ENCODE measurements at regions not wholly inside any gene's neighbourhood (a gene's known extent, or its start where the extent isn't known, plus 50 kb on each side); places are given as distances from the start of the nearest gene placed in this dataset.

DNA sequence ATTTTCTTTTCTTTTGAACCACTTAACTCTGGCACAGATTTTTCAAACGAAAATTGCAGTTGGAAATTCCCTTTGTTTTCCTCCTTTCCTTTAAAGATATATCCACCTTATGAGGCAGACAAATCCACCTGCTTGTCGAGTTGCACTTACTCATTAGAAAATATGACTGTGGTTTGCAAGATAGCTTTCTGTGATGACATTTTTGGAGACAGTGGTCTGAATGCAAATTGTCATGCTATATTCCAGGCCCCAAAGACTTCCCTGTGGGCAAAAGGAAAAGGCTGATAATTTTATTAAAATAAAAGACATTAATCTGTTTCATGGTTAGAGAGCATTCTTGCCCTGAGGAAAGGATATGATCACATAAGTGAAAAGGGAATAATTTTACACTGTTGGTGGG lies 120.6 kb downstream of the TNFSF18 start:
- Histone ChIP-seq H3K27me3 (ENCODE audit: control insufficient read depth in 3 of 3, insufficient read depth in 3 of 3, low read length in 3 of 3) (no peaks in the 10 kb centered on the region), H3K4me1 (ENCODE audit: control insufficient read depth in 3 of 3, insufficient read depth in 2 of 3, low read depth in 1 of 3, low read length in 2 of 3) (peaks cover 0 to 9% (median 0%) of the 10 kb centered on the region in 3 donors), H3K27ac (ENCODE audit: low read depth in 1 of 3, low read length in 2 of 3) (no peak overlapping the region), H3K9me3 (ENCODE audit: control insufficient read depth in 2 of 2, insufficient read depth in 1 of 2, low read depth in 1 of 2, low read length in 1 of 2) (no peaks in the 10 kb centered on the region), H3K36me3 (ENCODE audit: control insufficient read depth in 3 of 3, insufficient read depth in 2 of 3, low read depth in 1 of 3, low read length in 3 of 3) (no peaks in the 10 kb centered on the region), H3K4me3 (ENCODE audit: low read depth in 1 of 3, low read length in 3 of 3) (no peak overlapping the region)
- WGBS, 3 donors = 22 to 60% (median 32%) methylated on average over 2 of the region's 2 CpGs
- FAIRE-seq = no peak
- no peak for DNase-seq

- H3K27me3 ChIP-seq (ENCODE audit: control insufficient read depth in 3 of 3, insufficient read depth in 3 of 3, low read length in 3 of 3) = no peaks in the 10 kb centered on the region
- no peak overlapping the region for H3K4me3 ChIP-seq (ENCODE audit: low read depth in 1 of 3, low read length in 3 of 3)
- H3K27ac ChIP-seq (ENCODE audit: low read depth in 1 of 3, low read length in 2 of 3) = no peak overlapping the region
- H3K4me1 ChIP-seq (ENCODE audit: control insufficient read depth in 3 of 3, insufficient read depth in 2 of 3, low read depth in 1 of 3, low read length in 2 of 3) = peaks cover 0 to 9% (median 0%) of the 10 kb centered on the region in 3 donors
- no peaks in the 10 kb centered on the region for H3K9me3 ChIP-seq (ENCODE audit: control insufficient read depth in 2 of 2, insufficient read depth in 1 of 2, low read depth in 1 of 2, low read length in 1 of 2)
- no peak for DNase-seq
- FAIRE-seq = no peak
- WGBS, 3 donors = 80 to 94% (median 93%) methylated on average over 1 of the region's 1 CpG
- no peaks in the 10 kb centered on the region for H3K36me3 ChIP-seq (ENCODE audit: control insufficient read depth in 3 of 3, insufficient read depth in 2 of 3, low read depth in 1 of 3, low read length in 3 of 3)
Measured at GRCh38 chr1:172931340-172931739, 119.4 kb downstream of the TNFSF18 start.

DNA sequence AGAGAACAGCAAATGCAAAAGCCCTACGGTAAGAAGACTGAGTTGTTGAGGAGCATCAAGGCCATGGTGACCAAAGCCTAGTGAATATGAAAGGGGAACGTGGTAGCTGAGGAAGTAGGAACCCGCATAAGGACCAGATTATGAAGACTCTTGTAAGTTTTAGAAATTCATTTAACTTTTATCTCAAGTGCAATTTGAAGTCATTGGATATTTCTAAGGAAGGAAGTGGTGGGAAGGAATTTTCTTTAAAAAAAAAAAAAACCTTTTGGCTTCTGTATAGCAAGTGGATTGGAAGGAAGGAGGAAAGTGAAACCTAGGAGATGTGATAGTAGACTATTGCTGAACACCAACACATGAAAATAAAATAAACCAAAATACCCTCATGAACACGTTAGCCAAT lies 119.0 kb downstream of the TNFSF18 start:
- Histone ChIP-seq H3K27me3 (ENCODE audit: control insufficient read depth in 3 of 3, insufficient read depth in 3 of 3, low read length in 3 of 3) (no peaks in the 10 kb centered on the region), H3K4me1 (ENCODE audit: control insufficient read depth in 3 of 3, insufficient read depth in 2 of 3, low read depth in 1 of 3, low read length in 2 of 3) (peaks cover 0 to 9% (median 0%) of the 10 kb centered on the region in 3 donors), H3K4me3 (ENCODE audit: low read depth in 1 of 3, low read length in 3 of 3) (no peak overlapping the region), H3K27ac (ENCODE audit: low read depth in 1 of 3, low read length in 2 of 3) (no peak overlapping the region), H3K36me3 (ENCODE audit: control insufficient read depth in 3 of 3, insufficient read depth in 2 of 3, low read depth in 1 of 3, low read length in 3 of 3) (no peaks in the 10 kb centered on the region), H3K9me3 (ENCODE audit: control insufficient read depth in 2 of 2, insufficient read depth in 1 of 2, low read depth in 1 of 2, low read length in 1 of 2) (no peaks in the 10 kb centered on the region)
- 78 to 90% (median 83%) methylated on average over 4 of the region's 4 CpGs for WGBS, 3 donors
- DNase-seq (no peak), FAIRE-seq (no peak)

GRCh38 chr1:172932981-172933380 lies 117.8 kb downstream of the TNFSF18 start:
- Histone ChIP-seq H3K4me3 (ENCODE audit: low read depth in 1 of 3, low read length in 3 of 3) (no peak overlapping the region), H3K36me3 (ENCODE audit: control insufficient read depth in 3 of 3, insufficient read depth in 2 of 3, low read depth in 1 of 3, low read length in 3 of 3) (no peaks in the 10 kb centered on the region), H3K27ac (ENCODE audit: low read depth in 1 of 3, low read length in 2 of 3) (peak overlapping the region in 1 of 3 donors; percentile 27), H3K9me3 (ENCODE audit: control insufficient read depth in 2 of 2, insufficient read depth in 1 of 2, low read depth in 1 of 2, low read length in 1 of 2) (no peaks in the 10 kb centered on the region), H3K4me1 (ENCODE audit: control insufficient read depth in 3 of 3, insufficient read depth in 2 of 3, low read depth in 1 of 3, low read length in 2 of 3) (peaks cover 0 to 9% (median 0%) of the 10 kb centered on the region in 3 donors), H3K27me3 (ENCODE audit: control insufficient read depth in 3 of 3, insufficient read depth in 3 of 3, low read length in 3 of 3) (no peaks in the 10 kb centered on the region)
- DNase-seq (no peak), FAIRE-seq (no peak)
- WGBS, 3 donors = 37 to 84% (median 58%) methylated on average over 1 of the region's 1 CpG

GRCh38 chr1:172934417-172934762 lies 116.4 kb downstream of the TNFSF18 start:
- no peaks in the 10 kb centered on the region for H3K36me3 ChIP-seq (ENCODE audit: control insufficient read depth in 3 of 3, insufficient read depth in 2 of 3, low read depth in 1 of 3, low read length in 3 of 3)
- FAIRE-seq (no peak), DNase-seq (no peak)
- no peaks in the 10 kb centered on the region for H3K27me3 ChIP-seq (ENCODE audit: control insufficient read depth in 3 of 3, insufficient read depth in 3 of 3, low read length in 3 of 3)
- H3K4me3 ChIP-seq (ENCODE audit: low read depth in 1 of 3, low read length in 3 of 3) = no peak overlapping the region
- H3K27ac ChIP-seq (ENCODE audit: low read depth in 1 of 3, low read length in 2 of 3) = peak overlapping the region in 1 of 3 donors; percentile 53
- H3K4me1 ChIP-seq (ENCODE audit: control insufficient read depth in 3 of 3, insufficient read depth in 2 of 3, low read depth in 1 of 3, low read length in 2 of 3) = peaks cover 0 to 9% (median 0%) of the 10 kb centered on the region in 3 donors
- no peaks in the 10 kb centered on the region for H3K9me3 ChIP-seq (ENCODE audit: control insufficient read depth in 2 of 2, insufficient read depth in 1 of 2, low read depth in 1 of 2, low read length in 1 of 2)
- 77 to 90% (median 90%) methylated on average over 4 of the region's 4 CpGs for WGBS, 3 donors

DNA sequence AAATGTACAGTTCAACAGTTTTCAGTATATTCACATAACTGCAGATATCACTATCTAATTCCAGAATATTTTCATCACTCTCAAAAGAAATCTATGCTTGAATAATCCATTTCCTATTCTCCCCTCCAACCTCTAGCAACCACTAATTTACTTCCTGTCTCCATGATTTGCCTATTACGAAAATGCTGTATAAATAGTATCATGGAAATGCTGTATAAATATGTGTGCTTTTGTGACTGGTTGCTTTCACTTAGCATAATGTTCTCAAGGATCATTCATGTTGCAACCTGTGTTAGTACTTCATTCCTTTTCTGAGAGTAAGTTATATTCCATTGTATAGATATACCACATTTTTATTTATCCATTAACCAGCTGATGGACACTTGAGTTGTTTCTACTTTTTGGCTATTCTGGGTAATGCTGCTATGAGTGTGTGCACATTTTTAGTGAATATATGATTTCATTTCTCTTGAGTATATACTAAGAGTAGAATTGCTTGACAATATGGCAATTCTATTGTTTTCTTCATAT lies 115.6 kb downstream of the TNFSF18 start:
- FAIRE-seq = no peak
- WGBS, 3 donors = 67 to 91% (median 89%) methylated on average over 1 of the region's 1 CpG
- Histone ChIP-seq H3K4me1 (ENCODE audit: control insufficient read depth in 3 of 3, insufficient read depth in 2 of 3, low read depth in 1 of 3, low read length in 2 of 3) (peaks cover 0 to 9% (median 0%) of the 10 kb centered on the region in 3 donors), H3K27ac (ENCODE audit: low read depth in 1 of 3, low read length in 2 of 3) (no peak overlapping the region), H3K4me3 (ENCODE audit: low read depth in 1 of 3, low read length in 3 of 3) (no peak overlapping the region), H3K27me3 (ENCODE audit: control insufficient read depth in 3 of 3, insufficient read depth in 3 of 3, low read length in 3 of 3) (no peaks in the 10 kb centered on the region), H3K36me3 (ENCODE audit: control insufficient read depth in 3 of 3, insufficient read depth in 2 of 3, low read depth in 1 of 3, low read length in 3 of 3) (no peaks in the 10 kb centered on the region), H3K9me3 (ENCODE audit: control insufficient read depth in 2 of 2, insufficient read depth in 1 of 2, low read depth in 1 of 2, low read length in 1 of 2) (no peaks in the 10 kb centered on the region)
- DNase-seq = no peak

- WGBS, 3 donors = 89 to 98% (median 93%) methylated on average over 3 of the region's 3 CpGs
- Histone ChIP-seq H3K9me3 (ENCODE audit: control insufficient read depth in 2 of 2, insufficient read depth in 1 of 2, low read depth in 1 of 2, low read length in 1 of 2) (no peaks in the 10 kb centered on the region), H3K27me3 (ENCODE audit: control insufficient read depth in 3 of 3, insufficient read depth in 3 of 3, low read length in 3 of 3) (no peaks in the 10 kb centered on the region), H3K36me3 (ENCODE audit: control insufficient read depth in 3 of 3, insufficient read depth in 2 of 3, low read depth in 1 of 3, low read length in 3 of 3) (no peaks in the 10 kb centered on the region), H3K4me1 (ENCODE audit: control insufficient read depth in 3 of 3, insufficient read depth in 2 of 3, low read depth in 1 of 3, low read length in 2 of 3) (peaks cover 0 to 9% (median 0%) of the 10 kb centered on the region in 3 donors), H3K27ac (ENCODE audit: low read depth in 1 of 3, low read length in 2 of 3) (no peak overlapping the region), H3K4me3 (ENCODE audit: low read depth in 1 of 3, low read length in 3 of 3) (no peak overlapping the region)
- FAIRE-seq (no peak), DNase-seq (no peak)
Measured at GRCh38 chr1:172936088-172936645, 114.6 kb downstream of the TNFSF18 start.

- H3K36me3 ChIP-seq (ENCODE audit: control insufficient read depth in 3 of 3, insufficient read depth in 2 of 3, low read depth in 1 of 3, low read length in 3 of 3) = no peaks in the 10 kb centered on the region
- no peak overlapping the region for H3K27ac ChIP-seq (ENCODE audit: low read depth in 1 of 3, low read length in 2 of 3)
- peaks cover 0 to 5% (median 0%) of the 10 kb centered on the region in 3 donors for H3K4me1 ChIP-seq (ENCODE audit: control insufficient read depth in 3 of 3, insufficient read depth in 2 of 3, low read depth in 1 of 3, low read length in 2 of 3)
- no peak for FAIRE-seq
- peaks cover 0 to 3% of the 10 kb centered on the region in 2 donors for H3K9me3 ChIP-seq (ENCODE audit: control insufficient read depth in 2 of 2, insufficient read depth in 1 of 2, low read depth in 1 of 2, low read length in 1 of 2)
- no peak for DNase-seq
- H3K4me3 ChIP-seq (ENCODE audit: low read depth in 1 of 3, low read length in 3 of 3) = no peak overlapping the region
- H3K27me3 ChIP-seq (ENCODE audit: control insufficient read depth in 3 of 3, insufficient read depth in 3 of 3, low read length in 3 of 3) = no peaks in the 10 kb centered on the region
Measured at GRCh38 chr1:172938681-172939080, 112.1 kb downstream of the TNFSF18 start.

DNA sequence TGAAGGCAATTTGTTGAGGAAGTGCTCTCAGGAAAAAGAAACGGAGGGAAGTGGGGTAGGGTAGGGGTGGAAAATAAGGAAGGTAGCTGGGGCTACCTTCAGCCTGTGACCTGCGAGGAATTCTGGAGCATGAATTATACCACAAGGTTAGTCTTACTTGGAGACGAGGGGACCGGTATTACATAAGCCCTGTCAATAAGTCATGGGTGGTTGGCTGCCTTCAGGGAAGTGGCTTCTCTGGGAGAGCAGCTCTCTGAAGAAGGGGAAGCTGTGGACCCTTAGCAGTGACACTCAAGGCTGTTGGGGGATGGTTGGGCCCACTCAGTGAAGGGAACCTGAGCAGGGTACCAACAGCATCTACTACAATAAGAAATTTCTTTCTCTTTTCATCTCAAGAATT lies 111.3 kb downstream of the TNFSF18 start:
- FAIRE-seq = no peak
- no peak overlapping the region for H3K4me3 ChIP-seq (ENCODE audit: low read depth in 1 of 3, low read length in 3 of 3)
- no peaks in the 10 kb centered on the region for H3K36me3 ChIP-seq (ENCODE audit: control insufficient read depth in 3 of 3, insufficient read depth in 2 of 3, low read depth in 1 of 3, low read length in 3 of 3)
- peaks cover 0 to 3% of the 10 kb centered on the region in 2 donors for H3K9me3 ChIP-seq (ENCODE audit: control insufficient read depth in 2 of 2, insufficient read depth in 1 of 2, low read depth in 1 of 2, low read length in 1 of 2)
- no peaks in the 10 kb centered on the region for H3K27me3 ChIP-seq (ENCODE audit: control insufficient read depth in 3 of 3, insufficient read depth in 3 of 3, low read length in 3 of 3)
- H3K4me1 ChIP-seq (ENCODE audit: control insufficient read depth in 3 of 3, insufficient read depth in 2 of 3, low read depth in 1 of 3, low read length in 2 of 3) = peaks cover 0 to under 1% (median 0%) of the 10 kb centered on the region in 3 donors
- no peak overlapping the region for H3K27ac ChIP-seq (ENCODE audit: low read depth in 1 of 3, low read length in 2 of 3)
- WGBS, 3 donors = 88 to 97% (median 90%) methylated on average over 4 of the region's 4 CpGs
- no peak for DNase-seq
